B cell (primary cell): ENCODE measurements at regions not wholly inside any gene's neighbourhood (a gene's known extent, or its start where the extent isn't known, plus 50 kb on each side); places are given as distances from the start of the nearest gene placed in this dataset.

Source experiments
- ATAC-seq: fragments of 200-7000 bp; cut with Tn5 transposase; one replicate; pipeline ENCODE4 v1.10.0; 2021; ENCODE audit warnings: low read depth, mild to moderate bottlenecking, moderate number of reproducible peaks, moderate library complexity
- CTCF ChIA-PET: fragments of 350-600 bp; sonication (Branson Sonifier 250); formaldehyde crosslinking; loops from one replicate; lab custom pipeline; 2021; ENCODE audit warnings: antibody characterized with exemption, inconsistent platforms; lab: Charles Lee
- POLR2A ChIA-PET: fragments of 350-600 bp; sonication (Branson Sonifier 250); formaldehyde crosslinking; loops from one replicate; lab custom pipeline; 2021; ENCODE audit warnings: antibody characterized with exemption; lab: Charles Lee
- DNase-seq: peaks from one replicate; pipeline ENCODE4 v3.0.0; 2013
- H2AFZ ChIP-seq: 2 replicates; pipeline ENCODE4 v1.6.1; 2012; ENCODE audit warnings: mild to moderate bottlenecking, low read depth, low read length; ENCODE audit not compliant: insufficient read depth, poor library complexity, severe bottlenecking
- H3K27ac ChIP-seq, 2 donors: 1 replicate in 1 of 2; 2 replicates in 1 of 2; pipeline ENCODE4 v1.5.1; 2012 to 2013; ENCODE audit warnings: low read length in 2 of 2, mild to moderate bottlenecking in 2 of 2, moderate library complexity in 1 of 2
- H3K27me3 ChIP-seq, 4 experiments: fragments of 200-600 bp in 1 of 4; sonication (generic) in 1 of 4; replicated peaks in 1 of 4; 1 replicate in 2 of 4; 2 replicates in 2 of 4; pipeline versions ENCODE4 v1.6.1 to v1.7.0; 2013 to 2016; ENCODE audit warnings: low read length in 3 of 4, mild to moderate bottlenecking in 2 of 4, mixed read lengths in 1 of 4, moderate library complexity in 1 of 4; ENCODE audit not compliant: insufficient read depth in 4 of 4, control insufficient read depth in 3 of 4; ENCODE audit errors: control extremely low read depth in 1 of 4
- H3K36me3 ChIP-seq, 2 experiments: replicated peaks in 1 of 2; 1 replicate in 1 of 2; 2 replicates in 1 of 2; pipeline versions ENCODE4 v1.6.1 to v1.7.1; 2013; ENCODE audit warnings: low read length in 1 of 2; ENCODE audit not compliant: insufficient read depth in 2 of 2, control insufficient read depth in 1 of 2; ENCODE audit errors: control extremely low read depth in 1 of 2, extremely low read depth in 1 of 2
- H3K4me1 ChIP-seq, 2 donors: fragments of 200-600 bp in 1 of 2; sonication (generic) in 1 of 2; 1 replicate in 1 of 2; 2 replicates in 1 of 2; pipeline versions ENCODE4 v1.5.1 to v1.6.1; 2013 to 2017; ENCODE audit warnings: low read length in 2 of 2; ENCODE audit not compliant: control insufficient read depth in 2 of 2, insufficient read depth in 2 of 2
- H3K4me2 ChIP-seq: replicated peaks from 2 replicates; pipeline ENCODE3; 2012; ENCODE audit warnings: mild to moderate bottlenecking, low read depth, low read length; ENCODE audit not compliant: poor library complexity, severe bottlenecking
- H3K4me3 ChIP-seq, 5 experiments: fragments of 200-600 bp in 1 of 5; sonication (generic) in 1 of 5; 1 replicate in 3 of 5; 2 replicates in 2 of 5; pipeline versions ENCODE4 v1.5.1 to v1.7.0; 2011 to 2016; ENCODE audit warnings: low read length in 4 of 5, mild to moderate bottlenecking in 4 of 5, low read depth in 2 of 5, control low read depth in 1 of 5, moderate library complexity in 1 of 5; ENCODE audit not compliant: insufficient read depth in 1 of 5; ENCODE audit errors: control extremely low read depth in 1 of 5, extremely low read depth in 1 of 5
- H3K79me2 ChIP-seq: fragments of 200-600 bp; sonication (generic); one replicate; pipeline ENCODE4 v1.6.0; 2016; ENCODE audit warnings: low read length; ENCODE audit not compliant: control insufficient read depth, insufficient read depth
- H3K9ac ChIP-seq: fragments of 200-600 bp; sonication (generic); 2 replicates; pipeline ENCODE4 v1.6.1; 2017; ENCODE audit warnings: mild to moderate bottlenecking, low read length, moderate library complexity
- H3K9me3 ChIP-seq, 3 donors: one replicate each; pipeline versions ENCODE4 v1.6.1 to v1.7.1; 2013; ENCODE audit warnings: low read length in 2 of 3; ENCODE audit not compliant: control insufficient read depth in 2 of 3, insufficient read depth in 1 of 3; ENCODE audit errors: control extremely low read depth in 1 of 3
- H4K20me1 ChIP-seq: 2 replicates; pipeline ENCODE4 v1.6.0; 2012; ENCODE audit warnings: mild to moderate bottlenecking, low read length; ENCODE audit not compliant: insufficient read depth, control insufficient read depth, poor library complexity, severe bottlenecking
- H3K27ac Mint-ChIP-seq: one replicate; pipeline ENCODE4 v1.8.0; 2021; ENCODE audit warnings: mixed read lengths
- H3K27me3 Mint-ChIP-seq: one replicate; pipeline ENCODE4 v1.8.0; 2021; ENCODE audit warnings: mixed read lengths
- H3K4me1 Mint-ChIP-seq: one replicate; pipeline ENCODE4 v1.8.0; 2021; ENCODE audit warnings: mixed read lengths
- H3K4me3 Mint-ChIP-seq: one replicate; pipeline ENCODE4 v1.8.0; 2021; ENCODE audit warnings: mixed read lengths
- H3K9me3 Mint-ChIP-seq: one replicate; pipeline ENCODE4 v1.8.0; 2022; ENCODE audit warnings: mixed read lengths; ENCODE audit not compliant: insufficient read depth
- CTCF ChIP-seq: fragments of 200-600 bp; IDR thresholded peaks from one replicate; pipeline ENCODE4 v1.8.0; 2022; ENCODE audit warnings: antibody characterized with exemption, mild to moderate bottlenecking
- EZH2 ChIP-seq: IDR thresholded peaks from 2 replicates; pipeline ENCODE4 v1.6.1; 2012; ENCODE audit warnings: borderline replicate concordance, low read depth, mild to moderate bottlenecking, moderate library complexity, low read length; ENCODE audit not compliant: insufficient read depth, poor library complexity, severe bottlenecking
- WGBS: methylation state at CpG from one replicate; pipeline ENCODE4 v1.1.5; 2013; ENCODE audit warnings: missing lambda C conversion rate; ENCODE audit not compliant: insufficient coverage; 5-methylcytosine and 5-hydroxymethylcytosine counted together
- intact Hi-C: fragments of 100-400 bp; cut with micrococcal nuclease; formaldehyde crosslinking; loops from one replicate; pipeline ENCODE4 v1.10.0; 2022

GRCh38 chr10:83289373-83289772 lies 849.9 kb upstream of the GHITM start:
- H3K36me3 ChIP-seq = no peaks in the 10 kb centered on the region
- no peaks in the 10 kb centered on the region for H4K20me1 ChIP-seq
- DNase-seq = no peak
- no peak overlapping the region for H3K27ac ChIP-seq
- H3K4me3 ChIP-seq = no peak overlapping the region
- no peaks in the 10 kb centered on the region for H3K27me3 ChIP-seq
- H3K27me3 Mint-ChIP-seq = no peaks in the 10 kb centered on the region
- H3K4me2 ChIP-seq = no peak overlapping the region
- ATAC-seq = no peak
- no peak for TF ChIP-seq CTCF
- POLR2A ChIA-PET = no interaction called here
- H3K27ac Mint-ChIP-seq = no peak overlapping the region
- no peaks in the 10 kb centered on the region for H3K4me1 ChIP-seq
- CTCF ChIA-PET = no interaction called here
- intact Hi-C loops = no loop called here
- no peaks in the 10 kb centered on the region for H3K9me3 ChIP-seq
- no peak overlapping the region for H3K4me3 Mint-ChIP-seq
- peaks cover 5% of the 10 kb centered on the region for H3K9me3 Mint-ChIP-seq
- no peak overlapping the region for H2AFZ ChIP-seq
- no peaks in the 10 kb centered on the region for H3K79me2 ChIP-seq
- WGBS = no CpG with 5 or more reads among the region's 2 CpGs
- H3K4me1 Mint-ChIP-seq = no peaks in the 10 kb centered on the region
- H3K9ac ChIP-seq = no peak overlapping the region

- no peak overlapping the region for H3K27ac Mint-ChIP-seq
- H3K9ac ChIP-seq = no peak overlapping the region
- H3K4me1 ChIP-seq = no peaks in the 10 kb centered on the region
- H3K4me3 ChIP-seq = no peak overlapping the region
- H3K4me2 ChIP-seq = no peak overlapping the region
- no peak for ATAC-seq
- no peaks in the 10 kb centered on the region for H3K4me1 Mint-ChIP-seq
- intact Hi-C loops = no loop called here
- ChIA-PET POLR2A (no interaction called here), CTCF (no interaction called here)
- no peaks in the 10 kb centered on the region for H3K27me3 ChIP-seq
- TF ChIP-seq EZH2 (no peak), CTCF (no peak)
- H3K9me3 ChIP-seq = no peaks in the 10 kb centered on the region
- peaks cover 5% of the 10 kb centered on the region for H3K9me3 Mint-ChIP-seq
- WGBS = 100% methylated on average over 1 of the region's 1 CpG
- H3K79me2 ChIP-seq = no peaks in the 10 kb centered on the region
- H4K20me1 ChIP-seq = no peaks in the 10 kb centered on the region
- no peaks in the 10 kb centered on the region for H3K36me3 ChIP-seq
- H3K4me3 Mint-ChIP-seq = no peak overlapping the region
- no peaks in the 10 kb centered on the region for H3K27me3 Mint-ChIP-seq
- no peak overlapping the region for H3K27ac ChIP-seq
- H2AFZ ChIP-seq = no peak overlapping the region
- DNase-seq = no peak
Observed at GRCh38 chr10:83289948-83290347, 849.4 kb upstream of the GHITM start.
